ENCODE measurements at regions not wholly inside any gene's neighbourhood (a gene's known extent, or its start where the extent isn't known, plus 50 kb on each side); places are given as distances from the start of the nearest gene placed in this dataset.

GRCh38 chr4:4775493-4776004, 83.9 kb upstream of the MSX1 start:
- no peak for TF ChIP-seq CTCF (conservative IDR thresholded peaks at IDR 0.05)
- TF ChIP-seq ZFX (IDR thresholded peaks at IDR 0.05): no peak
- no peak overlapping the region for H3K27ac ChIP-seq

- no peak overlapping the region for H3K27ac ChIP-seq
- TF ChIP-seq CTCF (conservative IDR thresholded peaks at IDR 0.05) (no peak), ZFX (IDR thresholded peaks at IDR 0.05) (no peak)
These were observed 86.9 kb upstream of the MSX1 start for GRCh38 chr4:4772534-4772933.

GRCh38 chr4:4771160-4771559, 88.3 kb upstream of the MSX1 start:
- TF ChIP-seq CTCF (conservative IDR thresholded peaks at IDR 0.05) (no peak), ZFX (IDR thresholded peaks at IDR 0.05) (no peak)
- H3K27ac ChIP-seq: no peak overlapping the region

GRCh38 chr4:4770610-4771009, 88.9 kb upstream of the MSX1 start:
- no peak for TF ChIP-seq CTCF (conservative IDR thresholded peaks at IDR 0.05)
- no peak for TF ChIP-seq ZFX (IDR thresholded peaks at IDR 0.05)
- H3K27ac ChIP-seq: no peak overlapping the region

- TF ChIP-seq ZFX (IDR thresholded peaks at IDR 0.05) (no peak), CTCF (conservative IDR thresholded peaks at IDR 0.05) (no peak)
- H3K27ac ChIP-seq: no peak overlapping the region
These were observed 92.9 kb upstream of the MSX1 start for GRCh38 chr4:4766564-4766963.

GRCh38 chr4:4765811-4766210, 93.7 kb upstream of the MSX1 start:
- TF ChIP-seq ZFX (IDR thresholded peaks at IDR 0.05) (no peak), CTCF (conservative IDR thresholded peaks at IDR 0.05) (no peak)
- no peak overlapping the region for H3K27ac ChIP-seq

- H3K27ac ChIP-seq: no peak overlapping the region
- TF ChIP-seq ZFX (IDR thresholded peaks at IDR 0.05): no peak
- TF ChIP-seq CTCF (conservative IDR thresholded peaks at IDR 0.05): no peak
These were observed 94.9 kb upstream of the MSX1 start for GRCh38 chr4:4764558-4764905.
